Memory B cell (primary cell): ENCODE measurements at regions not wholly inside any gene's neighbourhood (a gene's known extent, or its start where the extent isn't known, plus 50 kb on each side); places are given as distances from the start of the nearest gene placed in this dataset.

Experiments
- ATAC-seq: fragments of 150-1000 bp; cut with Tn5 transposase; 2 replicates; pipeline ENCODE4 v1.10.0; 2021; ENCODE audit warnings: low read depth, mild to moderate bottlenecking, moderate library complexity
- DNase-seq, 2 donors: peaks; one replicate each; pipeline ENCODE4 v3.0.0; 2022; ENCODE audit warnings: low spot score in 2 of 2
- H3K27ac Mint-ChIP-seq: one replicate; pipeline ENCODE4 v1.8.0; 2022; ENCODE audit warnings: mild to moderate bottlenecking, moderate library complexity, mixed read lengths
- H3K27me3 Mint-ChIP-seq: one replicate; pipeline ENCODE4 v1.8.0; 2022; ENCODE audit warnings: mixed read lengths
- H3K36me3 Mint-ChIP-seq: one replicate; pipeline ENCODE4 v1.8.0; 2022; ENCODE audit warnings: mild to moderate bottlenecking, mixed read lengths
- H3K4me1 Mint-ChIP-seq: one replicate; pipeline ENCODE4 v1.8.0; 2022; ENCODE audit warnings: mixed read lengths
- H3K4me3 Mint-ChIP-seq: one replicate; pipeline ENCODE4 v1.8.0; 2022; ENCODE audit warnings: mild to moderate bottlenecking, moderate library complexity, mixed read lengths
- H3K9me3 Mint-ChIP-seq: one replicate; pipeline ENCODE4 v1.8.0; 2022; ENCODE audit warnings: mixed read lengths

- H3K4me1 Mint-ChIP-seq = no peaks in the 10 kb centered on the region
- peaks cover 2% of the 10 kb centered on the region for H3K27me3 Mint-ChIP-seq
- DNase-seq (no peak), ATAC-seq (no peak)
- peaks cover 2% of the 10 kb centered on the region for H3K9me3 Mint-ChIP-seq
- H3K27ac Mint-ChIP-seq = no peak overlapping the region
- H3K4me3 Mint-ChIP-seq = no peak overlapping the region
- H3K36me3 Mint-ChIP-seq = no peaks in the 10 kb centered on the region
Measured at GRCh38 chr18:37634516-37634915, 68.9 kb upstream of the CELF4 start.

- DNase-seq (no peak), ATAC-seq (no peak)
- no peaks in the 10 kb centered on the region for H3K27me3 Mint-ChIP-seq
- no peaks in the 10 kb centered on the region for H3K36me3 Mint-ChIP-seq
- no peaks in the 10 kb centered on the region for H3K4me1 Mint-ChIP-seq
- no peaks in the 10 kb centered on the region for H3K9me3 Mint-ChIP-seq
- H3K4me3 Mint-ChIP-seq = no peak overlapping the region
- no peak overlapping the region for H3K27ac Mint-ChIP-seq
Measured at GRCh38 chr18:37631422-37631821, 65.8 kb upstream of the CELF4 start.

- Mint-ChIP-seq H3K27me3 (no peaks in the 10 kb centered on the region), H3K9me3 (no peaks in the 10 kb centered on the region)
Measured at GRCh38 chr18:37630334-37630733, 64.7 kb upstream of the CELF4 start.

GRCh38 chr18:37628470-37629220 lies 63.0 kb upstream of the CELF4 start:
- Mint-ChIP-seq H3K27ac (no peak overlapping the region), H3K4me1 (no peaks in the 10 kb centered on the region), H3K36me3 (no peaks in the 10 kb centered on the region), H3K27me3 (peaks cover 3% of the 10 kb centered on the region), H3K9me3 (no peaks in the 10 kb centered on the region), H3K4me3 (no peak overlapping the region)
- no peak for ATAC-seq
- DNase-seq = no peak

More at GRCh38 chr18:37630334-37630733, 64.7 kb upstream of the CELF4 start:
- no peak for DNase-seq
- no peak for ATAC-seq
- no peaks in the 10 kb centered on the region for H3K4me1 Mint-ChIP-seq
- no peak overlapping the region for H3K27ac Mint-ChIP-seq
- H3K36me3 Mint-ChIP-seq = no peaks in the 10 kb centered on the region
- no peak overlapping the region for H3K4me3 Mint-ChIP-seq

GRCh38 chr18:37624318-37624717 lies 58.7 kb upstream of the CELF4 start:
- ATAC-seq (no peak), DNase-seq (no peak)
- H3K36me3 Mint-ChIP-seq = no peaks in the 10 kb centered on the region
- peaks cover 3% of the 10 kb centered on the region for H3K27me3 Mint-ChIP-seq
- H3K27ac Mint-ChIP-seq = no peak overlapping the region
- H3K4me3 Mint-ChIP-seq = no peak overlapping the region
- H3K4me1 Mint-ChIP-seq = no peaks in the 10 kb centered on the region
- no peaks in the 10 kb centered on the region for H3K9me3 Mint-ChIP-seq

GRCh38 chr18:37619964-37620363 lies 54.4 kb upstream of the CELF4 start:
- Mint-ChIP-seq H3K27ac (no peak overlapping the region), H3K4me1 (no peaks in the 10 kb centered on the region), H3K36me3 (no peaks in the 10 kb centered on the region), H3K9me3 (no peaks in the 10 kb centered on the region), H3K27me3 (peaks cover 3% of the 10 kb centered on the region), H3K4me3 (no peak overlapping the region)
- DNase-seq = no peak
- ATAC-seq = no peak

GRCh38 chr18:37617623-37618022 lies 52.0 kb upstream of the CELF4 start:
- H3K9me3 Mint-ChIP-seq = no peaks in the 10 kb centered on the region
- H3K27me3 Mint-ChIP-seq = no peaks in the 10 kb centered on the region

More at GRCh38 chr18:37617623-37618022, 52.0 kb upstream of the CELF4 start:
- Mint-ChIP-seq H3K4me1 (no peaks in the 10 kb centered on the region), H3K27ac (no peak overlapping the region), H3K36me3 (no peaks in the 10 kb centered on the region), H3K4me3 (no peak overlapping the region)
- no peak for DNase-seq
- ATAC-seq = no peak
